H9 (cell line): ENCODE measurements at regions not wholly inside any gene's neighbourhood (a gene's known extent, or its start where the extent isn't known, plus 50 kb on each side); places are given as distances from the start of the nearest gene placed in this dataset.

Experiments
- DNase-seq: peaks from one replicate; pipeline ENCODE4 v3.0.0-alpha.2; 2017
- H2AFZ ChIP-seq: one replicate; pipeline ENCODE4 v1.6.1; 2013; ENCODE audit warnings: mild to moderate bottlenecking, low read length, control low read depth, moderate library complexity
- H2AK5ac ChIP-seq: 2 replicates; pipeline ENCODE4 v1.6.1; 2013; ENCODE audit warnings: low read length, control low read depth, mixed read lengths; ENCODE audit not compliant: insufficient read length
- H2BK120ac ChIP-seq: one replicate; pipeline ENCODE4 v1.6.1; 2013; ENCODE audit warnings: low read depth, mild to moderate bottlenecking, low read length, control low read depth, inconsistent platforms; ENCODE audit not compliant: poor library complexity, severe bottlenecking
- H2BK12ac ChIP-seq: 2 replicates; pipeline ENCODE4 v1.6.1; 2013; ENCODE audit warnings: low read length, control low read depth, mixed read lengths, low read depth; ENCODE audit not compliant: insufficient read length
- H2BK15ac ChIP-seq: 2 replicates; pipeline ENCODE4 v1.6.1; 2013; ENCODE audit warnings: low read depth, low read length, control low read depth
- H2BK20ac ChIP-seq: one replicate; pipeline ENCODE4 v1.6.1; 2013; ENCODE audit warnings: low read depth, mild to moderate bottlenecking, low read length, control low read depth, inconsistent platforms; ENCODE audit not compliant: poor library complexity, severe bottlenecking
- H2BK5ac ChIP-seq: 2 replicates; pipeline ENCODE4 v1.6.1; 2013; ENCODE audit warnings: low read length, control low read depth, mixed read lengths; ENCODE audit not compliant: insufficient read length
- H3K14ac ChIP-seq: 2 replicates; pipeline ENCODE4 v1.6.1; 2013; ENCODE audit warnings: low read length, control low read depth; ENCODE audit not compliant: insufficient read depth
- H3K18ac ChIP-seq: 2 replicates; pipeline ENCODE4 v1.6.1; 2013; ENCODE audit warnings: low read depth, mild to moderate bottlenecking, mixed read lengths, low read length, control low read depth; ENCODE audit not compliant: insufficient read length
- H3K23ac ChIP-seq: 2 replicates; pipeline ENCODE4 v1.6.1; 2013; ENCODE audit warnings: low read length, control low read depth, mixed read lengths, low read depth; ENCODE audit not compliant: insufficient read length
- H3K23me2 ChIP-seq: 2 replicates; pipeline ENCODE4 v1.6.1; 2013; ENCODE audit warnings: low read depth, mild to moderate bottlenecking, mixed read lengths, low read length, control low read depth; ENCODE audit not compliant: insufficient read length, poor library complexity, severe bottlenecking
- H3K27ac ChIP-seq: 2 replicates; pipeline ENCODE4 v1.5.1; 2013; ENCODE audit warnings: low read length, control low read depth, mixed read lengths, low read depth; ENCODE audit not compliant: insufficient read length
- H3K27me3 ChIP-seq: 2 replicates; pipeline ENCODE4 v1.6.1; 2013; ENCODE audit warnings: low read length, control low read depth, inconsistent platforms; ENCODE audit not compliant: insufficient read depth
- H3K4ac ChIP-seq: 2 replicates; pipeline ENCODE4 v1.6.1; 2013; ENCODE audit warnings: low read depth, mild to moderate bottlenecking, control low read depth, inconsistent platforms, low read length, moderate library complexity
- H3K4me1 ChIP-seq: 2 replicates; pipeline ENCODE4 v1.6.1; 2013; ENCODE audit warnings: low read length, control low read depth, inconsistent platforms; ENCODE audit not compliant: insufficient read depth
- H3K4me2 ChIP-seq: 2 replicates; pipeline ENCODE4 v1.6.1; 2013; ENCODE audit warnings: low read length, control low read depth, mixed read lengths; ENCODE audit not compliant: insufficient read length, insufficient read depth
- H3K56ac ChIP-seq: 2 replicates; pipeline ENCODE4 v1.6.1; 2013; ENCODE audit warnings: low read depth, mild to moderate bottlenecking, mixed read lengths, low read length, control low read depth; ENCODE audit not compliant: insufficient read length
- H3K79me1 ChIP-seq: 2 replicates; pipeline ENCODE4 v1.6.1; 2013; ENCODE audit warnings: low read depth, mild to moderate bottlenecking, moderate library complexity, low read length, control low read depth, inconsistent platforms; ENCODE audit not compliant: insufficient read depth, poor library complexity, severe bottlenecking
- H3K79me2 ChIP-seq: 2 replicates; pipeline ENCODE4 v1.6.1; 2013; ENCODE audit warnings: low read length, control low read depth, inconsistent platforms; ENCODE audit not compliant: insufficient read depth
- H3K9ac ChIP-seq: 2 replicates; pipeline ENCODE4 v1.6.1; 2013; ENCODE audit warnings: low read length, control low read depth, mixed read lengths; ENCODE audit not compliant: insufficient read length; ENCODE audit errors: extremely low read depth
- H3K9me3 ChIP-seq: one replicate; pipeline ENCODE4 v1.6.1; 2013; ENCODE audit warnings: low read depth, low read length, inconsistent platforms; ENCODE audit not compliant: control insufficient read depth
- H3T11ph ChIP-seq: one replicate; pipeline ENCODE4 v1.6.1; 2013; ENCODE audit warnings: mild to moderate bottlenecking, low read length, control low read depth, inconsistent platforms
- H4K20me1 ChIP-seq: one replicate; pipeline ENCODE4 v1.6.1; 2013; ENCODE audit not compliant: control insufficient read depth, insufficient read length, insufficient read depth
- H4K5ac ChIP-seq: 2 replicates; pipeline ENCODE4 v1.6.1; 2013; ENCODE audit warnings: low read depth, mild to moderate bottlenecking, mixed read lengths, low read length, control low read depth; ENCODE audit not compliant: insufficient read length
- H4K8ac ChIP-seq: replicated peaks from 2 replicates; pipeline ENCODE4 v1.6.1; 2013; ENCODE audit warnings: low read length, control low read depth, mixed read lengths, low read depth; ENCODE audit not compliant: insufficient read length
- H4K91ac ChIP-seq: 2 replicates; pipeline ENCODE4 v1.6.1; 2013; ENCODE audit warnings: low read depth, mild to moderate bottlenecking, moderate library complexity, mixed read lengths, low read length, control low read depth; ENCODE audit not compliant: insufficient read length
- H3K27ac Mint-ChIP-seq, 3 experiments: 2 replicates in 2 of 3; 3 replicates in 1 of 3; pipeline ENCODE4 v1.8.0; 2020 to 2021; ENCODE audit warnings: mixed read lengths in 3 of 3, mild to moderate bottlenecking in 1 of 3, moderate library complexity in 1 of 3
- H3K27me3 Mint-ChIP-seq: 2 replicates; pipeline ENCODE4 v1.8.0; 2021; ENCODE audit warnings: low read depth, mild to moderate bottlenecking, moderate library complexity, mixed read lengths
- H3K36me3 Mint-ChIP-seq, 3 experiments: 2 replicates in 2 of 3; 3 replicates in 1 of 3; pipeline ENCODE4 v1.8.0; 2020 to 2021; ENCODE audit warnings: low read depth in 3 of 3, mixed read lengths in 3 of 3; ENCODE audit not compliant: insufficient read depth in 1 of 3
- H3K4me1 Mint-ChIP-seq, 2 experiments: 2 replicates each; pipeline ENCODE4 v1.8.0; 2020; ENCODE audit warnings: mixed read lengths in 2 of 2
- H3K4me3 Mint-ChIP-seq, 2 experiments: 2 replicates in 1 of 2; 3 replicates in 1 of 2; pipeline ENCODE4 v1.8.0; 2020 to 2021; ENCODE audit warnings: mild to moderate bottlenecking in 2 of 2, mixed read lengths in 2 of 2, moderate library complexity in 1 of 2
- H3K9me3 Mint-ChIP-seq, 2 experiments: 2 replicates in 1 of 2; 3 replicates in 1 of 2; pipeline ENCODE4 v1.8.0; 2020; ENCODE audit warnings: mild to moderate bottlenecking in 2 of 2, mixed read lengths in 2 of 2, moderate library complexity in 1 of 2
- CTCF ChIP-seq: fragments of 200-600 bp; sonication (generic); conservative IDR thresholded peaks from 3 replicates; pipeline ENCODE4 v1.8.0; 2021; ENCODE audit warnings: antibody characterized with exemption, mild to moderate bottlenecking
- WGBS: extraction: QIAGEN DNeasy Blood & Tissue Kit; methylation state at CpG from one replicate; pipeline ENCODE4 v1.1.7; 2013; ENCODE audit warnings: missing lambda C conversion rate, low lambda C conversion rate, mixed read lengths; ENCODE audit not compliant: insufficient read length; ENCODE audit errors: extremely low coverage; 5-methylcytosine and 5-hydroxymethylcytosine counted together

GRCh38 chr1:87472716-87473115 lies 144.0 kb downstream of the LMO4 start:
- H3K79me2 ChIP-seq: no peaks in the 10 kb centered on the region
- H4K20me1 ChIP-seq: no peaks in the 10 kb centered on the region
- no peaks in the 10 kb centered on the region for H3K27me3 ChIP-seq
- H3K4me1 ChIP-seq: no peaks in the 10 kb centered on the region; the same call in 1 of the 2 replicates
- no peak overlapping the region for H4K5ac ChIP-seq
- no peaks in the 10 kb centered on the region for H3K79me1 ChIP-seq
- no peak overlapping the region for H3T11ph ChIP-seq
- no CpG with 5 or more reads among the region's 4 CpGs for WGBS
- Mint-ChIP-seq H3K27me3 (no peaks in the 10 kb centered on the region; the same call in 1 of the 2 replicates), H3K4me3 (no peak overlapping the region), H3K9me3 (peaks cover 0 to 4% of the 10 kb centered on the region in 2 experiments; a peak in 2 of 5 replicates), H3K36me3 (peaks cover 0 to 4% (median 0%) of the 10 kb centered on the region in 3 experiments; a peak in 1 of 7 replicates), H3K4me1 (peaks cover 7 to 17% of the 10 kb centered on the region in 2 experiments), H3K27ac (no peak overlapping the region)
- no peak overlapping the region for H2AK5ac ChIP-seq
- no peak overlapping the region for H3K18ac ChIP-seq
- H3K56ac ChIP-seq: no peak overlapping the region
- TF ChIP-seq CTCF: no peak
- no peak overlapping the region for H3K4ac ChIP-seq
- no peaks in the 10 kb centered on the region for H3K9me3 ChIP-seq
- H3K23ac ChIP-seq: no peak overlapping the region
- no peak overlapping the region for H3K9ac ChIP-seq
- H2BK5ac ChIP-seq: no peak overlapping the region
- no peak overlapping the region for H4K8ac ChIP-seq
- H3K23me2 ChIP-seq: no peaks in the 10 kb centered on the region
- no peak overlapping the region for H3K4me2 ChIP-seq
- H3K27ac ChIP-seq: no peak overlapping the region
- no peak overlapping the region for H2BK20ac ChIP-seq
- no peak overlapping the region for H2BK120ac ChIP-seq
- H2BK12ac ChIP-seq: no peak overlapping the region
- H3K14ac ChIP-seq: no peak overlapping the region
- H2AFZ ChIP-seq: no peak overlapping the region
- H2BK15ac ChIP-seq: no peak overlapping the region
- no peak for DNase-seq
- H4K91ac ChIP-seq: no peak overlapping the region
